ENCODE measurements at regions not wholly inside any gene's neighbourhood (a gene's known extent, or its start where the extent isn't known, plus 50 kb on each side); places are given as distances from the start of the nearest gene placed in this dataset.

DNA sequence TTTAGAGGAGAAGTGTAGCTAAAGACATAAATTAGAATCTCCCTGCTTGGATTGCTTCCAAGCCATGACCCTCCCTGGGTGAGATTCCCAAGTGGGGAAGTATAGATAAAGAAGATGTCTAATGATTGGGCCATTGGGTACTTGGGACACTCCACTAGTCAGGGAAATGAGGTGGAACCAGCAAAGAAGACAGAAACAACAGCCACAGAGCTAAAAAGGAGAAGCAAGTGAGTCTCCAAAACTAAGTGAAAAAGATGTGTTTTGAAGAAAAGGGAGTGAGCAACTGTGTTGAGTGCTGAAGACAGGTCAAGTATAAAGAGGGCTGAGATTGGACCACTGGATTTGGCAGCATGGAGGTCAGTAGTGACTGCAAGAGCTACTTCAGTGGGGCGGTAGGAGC is 61.2 kb upstream of the FOXN2 start:
- H3K27ac ChIP-seq, result no peak overlapping the region
- H3K9me3 ChIP-seq, result no peaks in the 10 kb centered on the region
- intact Hi-C loops (cut with DNase I), result no loop called here
- 78% methylated on average over 1 of the region's 1 CpG for WGBS (ENCODE audit: insufficient coverage, low coverage, low lambda C conversion rate, missing lambda C conversion rate)
- no peak overlapping the region for H3K4me3 ChIP-seq
- TF ChIP-seq, protein P1, sequence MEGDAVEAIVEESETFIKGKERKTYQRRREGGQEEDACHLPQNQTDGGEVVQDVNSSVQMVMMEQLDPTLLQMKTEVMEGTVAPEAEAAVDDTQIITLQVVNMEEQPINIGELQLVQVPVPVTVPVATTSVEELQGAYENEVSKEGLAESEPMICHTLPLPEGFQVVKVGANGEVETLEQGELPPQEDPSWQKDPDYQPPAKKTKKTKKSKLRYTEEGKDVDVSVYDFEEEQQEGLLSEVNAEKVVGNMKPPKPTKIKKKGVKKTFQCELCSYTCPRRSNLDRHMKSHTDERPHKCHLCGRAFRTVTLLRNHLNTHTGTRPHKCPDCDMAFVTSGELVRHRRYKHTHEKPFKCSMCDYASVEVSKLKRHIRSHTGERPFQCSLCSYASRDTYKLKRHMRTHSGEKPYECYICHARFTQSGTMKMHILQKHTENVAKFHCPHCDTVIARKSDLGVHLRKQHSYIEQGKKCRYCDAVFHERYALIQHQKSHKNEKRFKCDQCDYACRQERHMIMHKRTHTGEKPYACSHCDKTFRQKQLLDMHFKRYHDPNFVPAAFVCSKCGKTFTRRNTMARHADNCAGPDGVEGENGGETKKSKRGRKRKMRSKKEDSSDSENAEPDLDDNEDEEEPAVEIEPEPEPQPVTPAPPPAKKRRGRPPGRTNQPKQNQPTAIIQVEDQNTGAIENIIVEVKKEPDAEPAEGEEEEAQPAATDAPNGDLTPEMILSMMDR (IDR thresholded peaks at IDR 0.05), result no peak
- no peak for TF ChIP-seq POLR2A (IDR thresholded peaks at IDR 0.05)
- no peak for DNase-seq
- H3K4me1 ChIP-seq, result peaks cover 0 to 33% (median 15%) of the 10 kb centered on the region in 4 donors
- no peak for ATAC-seq
- H3K36me3 ChIP-seq, result no peaks in the 10 kb centered on the region
- no peaks in the 10 kb centered on the region for H3K27me3 ChIP-seq

DNA sequence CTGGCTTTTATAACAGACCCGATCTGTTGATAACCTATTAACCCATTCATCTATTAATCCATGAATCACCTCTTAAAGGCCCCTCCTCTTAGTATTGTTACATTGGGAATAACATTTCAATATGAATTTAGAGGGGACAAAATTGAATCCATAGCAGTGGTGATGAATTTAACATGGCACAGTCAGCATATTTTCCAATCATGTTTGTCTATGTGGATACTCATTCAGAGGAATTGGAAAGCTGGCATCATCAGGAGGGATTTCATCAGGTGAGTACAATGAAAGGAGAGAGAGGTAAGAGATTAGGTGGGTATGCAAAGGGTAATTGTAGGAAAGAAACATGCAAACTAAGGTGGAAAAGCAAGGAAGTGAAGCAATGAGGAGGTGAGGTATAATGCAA is 59.6 kb upstream of the FOXN2 start:
- Histone ChIP-seq H3K27ac (no peak overlapping the region), H3K9me3 (no peaks in the 10 kb centered on the region), H3K4me3 (no peak overlapping the region), H3K36me3 (no peaks in the 10 kb centered on the region), H3K27me3 (no peaks in the 10 kb centered on the region), H3K4me1 (peaks cover 0 to 18% (median 8%) of the 10 kb centered on the region in 4 donors)
- TF ChIP-seq, protein P1 (IDR thresholded peaks at IDR 0.05), result no peak
- no peak for TF ChIP-seq POLR2A (IDR thresholded peaks at IDR 0.05)
- WGBS (ENCODE audit: insufficient coverage, low coverage, low lambda C conversion rate, missing lambda C conversion rate), result 80% methylated on average over 1 of the region's 1 CpG
- no peak for ATAC-seq
- intact Hi-C loops (cut with DNase I), result no loop called here
- no peak for DNase-seq

- TF ChIP-seq, protein P1 (IDR thresholded peaks at IDR 0.05), result no peak
- no peak for TF ChIP-seq POLR2A (IDR thresholded peaks at IDR 0.05)
- H3K4me3 ChIP-seq, result no peak overlapping the region
- H3K36me3 ChIP-seq, result no peaks in the 10 kb centered on the region
- 72% methylated on average over 2 of the region's 2 CpGs for WGBS (ENCODE audit: insufficient coverage, low coverage, low lambda C conversion rate, missing lambda C conversion rate)
- intact Hi-C loops (cut with DNase I), result no loop called here
- DNase-seq (no peak), ATAC-seq (no peak)
- H3K27ac ChIP-seq, result no peak overlapping the region
- H3K27me3 ChIP-seq, result no peaks in the 10 kb centered on the region
- no peaks in the 10 kb centered on the region for H3K9me3 ChIP-seq
- H3K4me1 ChIP-seq, result no peaks in the 10 kb centered on the region
Measured at GRCh38 chr2:48257456-48257855, 57.0 kb upstream of the FOXN2 start.

DNA sequence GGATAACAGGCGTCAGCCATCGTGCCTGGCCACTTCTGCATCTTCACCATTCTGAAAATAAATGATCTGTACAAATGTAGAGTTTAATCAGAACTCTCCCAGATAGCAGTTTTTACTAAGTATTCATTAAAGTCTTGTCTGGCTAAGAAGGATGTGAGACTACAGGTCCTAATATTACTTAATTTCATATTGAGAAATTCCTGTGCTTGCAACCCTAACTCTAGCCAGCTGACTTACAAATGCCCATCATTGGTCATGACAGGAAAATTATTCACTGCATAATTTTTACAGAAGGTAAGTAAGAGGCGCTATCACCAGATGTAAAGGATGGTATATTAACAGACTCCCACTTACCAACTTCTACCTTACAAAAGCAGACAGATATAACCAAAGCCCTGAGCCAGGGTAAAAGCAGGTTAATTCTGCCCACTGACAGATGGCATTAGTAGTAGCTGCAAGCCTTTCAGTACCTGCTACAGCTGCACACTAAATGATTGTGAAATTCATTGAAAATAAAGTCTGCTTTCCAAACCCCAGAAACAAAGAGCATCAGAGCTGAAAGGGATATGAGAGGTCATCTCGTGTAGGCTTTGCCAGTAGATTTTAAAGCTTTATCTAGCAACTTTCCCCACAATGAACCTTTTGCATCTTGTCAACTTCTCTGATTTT is 55.9 kb upstream of the FOXN2 start:
- DNase-seq (no peak), ATAC-seq (peak; percentile 24 to 86 (median 51))
- TF ChIP-seq POLR2A (IDR thresholded peaks at IDR 0.05), result no peak
- TF ChIP-seq, protein P1 (IDR thresholded peaks at IDR 0.05), result no peak
- 57% methylated on average over 2 of the region's 4 CpGs for WGBS (ENCODE audit: insufficient coverage, low coverage, low lambda C conversion rate, missing lambda C conversion rate)
- intact Hi-C loops (cut with DNase I), result no loop called here
- H3K27me3 ChIP-seq, result no peaks in the 10 kb centered on the region
- no peaks in the 10 kb centered on the region for H3K9me3 ChIP-seq
- no peaks in the 10 kb centered on the region for H3K36me3 ChIP-seq
- no peaks in the 10 kb centered on the region for H3K4me1 ChIP-seq
- no peak overlapping the region for H3K4me3 ChIP-seq
- no peak overlapping the region for H3K27ac ChIP-seq

Data from right lobe of liver (tissue), 6 donors.